ENCODE measurements at regions not wholly inside any gene's neighbourhood (a gene's known extent, or its start where the extent isn't known, plus 50 kb on each side); places are given as distances from the start of the nearest gene placed in this dataset.

- H3K4me1 ChIP-seq (ENCODE audit: control insufficient read depth, insufficient read depth, low read length) = no peaks in the 10 kb centered on the region
- no peaks in the 10 kb centered on the region for H3K9me3 ChIP-seq (ENCODE audit: control insufficient read depth, insufficient read depth, low read length)
- DNase-seq (ENCODE audit: low read depth in 4 of 6, low spot score in 6 of 6) = no peak
- H3K4me3 ChIP-seq (ENCODE audit: low read depth, low read length) = no peak overlapping the region
- H3K27ac ChIP-seq (ENCODE audit: low read depth, low read length) = no peak overlapping the region
- H3K36me3 ChIP-seq (ENCODE audit: control insufficient read depth, insufficient read depth, low read length) = no peaks in the 10 kb centered on the region
- H3K27me3 ChIP-seq (ENCODE audit: control insufficient read depth, insufficient read depth, low read length) = no peaks in the 10 kb centered on the region
- 71% methylated on average over 1 of the region's 1 CpG for WGBS (ENCODE audit: insufficient coverage)
These were observed 192.3 kb downstream of the HS3ST3A1 start for GRCh38 chr17:13409455-13409854.

DNA sequence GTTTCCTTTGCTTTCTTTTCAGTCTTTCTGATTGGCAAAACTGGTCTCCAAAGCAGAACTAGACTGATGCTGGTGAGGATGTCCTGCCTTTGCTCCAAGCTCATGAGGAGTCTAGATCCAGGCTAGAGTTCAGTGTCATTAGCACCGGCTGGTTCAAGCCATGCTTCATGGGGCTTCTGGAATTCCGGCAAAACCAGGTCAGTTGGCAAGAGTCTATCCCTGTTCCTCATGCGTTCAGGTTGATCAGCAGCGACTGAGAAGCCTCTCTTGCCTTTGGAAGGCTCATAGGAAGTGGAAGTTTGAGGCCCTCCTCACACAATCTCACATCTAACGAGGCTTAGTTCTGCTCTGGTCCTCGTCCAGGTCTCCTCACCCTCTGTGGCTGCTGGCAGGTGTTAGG, 194.3 kb downstream of the HS3ST3A1 start:
- 93% methylated on average over 5 of the region's 6 CpGs for WGBS (ENCODE audit: insufficient coverage)

GRCh38 chr17:13405807-13406206, 195.9 kb downstream of the HS3ST3A1 start:
- H3K4me1 ChIP-seq (ENCODE audit: control insufficient read depth, insufficient read depth, low read length) = no peaks in the 10 kb centered on the region
- no peak for DNase-seq (ENCODE audit: low read depth in 4 of 6, low spot score in 6 of 6)
- WGBS (ENCODE audit: insufficient coverage) = 70% methylated on average over 2 of the region's 3 CpGs
- H3K36me3 ChIP-seq (ENCODE audit: control insufficient read depth, insufficient read depth, low read length) = no peaks in the 10 kb centered on the region
- H3K4me3 ChIP-seq (ENCODE audit: low read depth, low read length) = no peak overlapping the region
- no peaks in the 10 kb centered on the region for H3K9me3 ChIP-seq (ENCODE audit: control insufficient read depth, insufficient read depth, low read length)
- no peaks in the 10 kb centered on the region for H3K27me3 ChIP-seq (ENCODE audit: control insufficient read depth, insufficient read depth, low read length)
- no peak overlapping the region for H3K27ac ChIP-seq (ENCODE audit: low read depth, low read length)

More for the DNA sequence above, 194.3 kb downstream of the HS3ST3A1 start:
- H3K4me3 ChIP-seq (ENCODE audit: low read depth, low read length) = no peak overlapping the region
- H3K27ac ChIP-seq (ENCODE audit: low read depth, low read length) = no peak overlapping the region
- no peaks in the 10 kb centered on the region for H3K27me3 ChIP-seq (ENCODE audit: control insufficient read depth, insufficient read depth, low read length)
- no peak for DNase-seq (ENCODE audit: low read depth in 4 of 6, low spot score in 6 of 6)
- no peaks in the 10 kb centered on the region for H3K9me3 ChIP-seq (ENCODE audit: control insufficient read depth, insufficient read depth, low read length)
- H3K4me1 ChIP-seq (ENCODE audit: control insufficient read depth, insufficient read depth, low read length) = no peaks in the 10 kb centered on the region
- H3K36me3 ChIP-seq (ENCODE audit: control insufficient read depth, insufficient read depth, low read length) = no peaks in the 10 kb centered on the region

DNA sequence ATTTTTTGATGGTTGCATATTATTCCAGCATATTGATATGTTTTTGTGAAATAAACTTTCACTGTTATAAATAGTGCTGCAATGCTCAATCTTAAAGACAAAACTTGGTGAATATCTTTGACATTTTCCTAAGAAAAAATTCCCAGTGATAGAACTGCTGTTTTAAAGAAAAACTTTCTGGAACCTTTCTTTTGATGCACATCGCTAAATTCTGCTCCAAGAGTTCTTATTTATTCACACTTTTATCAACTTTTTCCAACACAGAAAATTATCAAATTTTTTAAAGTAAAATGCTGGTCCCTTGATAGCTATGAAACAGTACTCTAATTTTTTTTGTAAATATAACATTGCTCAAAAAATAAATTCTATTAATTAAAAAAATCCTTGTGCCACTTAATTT, 196.6 kb downstream of the HS3ST3A1 start:
- Histone ChIP-seq H3K27me3 (ENCODE audit: control insufficient read depth, insufficient read depth, low read length) (no peaks in the 10 kb centered on the region), H3K9me3 (ENCODE audit: control insufficient read depth, insufficient read depth, low read length) (no peaks in the 10 kb centered on the region), H3K27ac (ENCODE audit: low read depth, low read length) (no peak overlapping the region), H3K4me1 (ENCODE audit: control insufficient read depth, insufficient read depth, low read length) (no peaks in the 10 kb centered on the region), H3K36me3 (ENCODE audit: control insufficient read depth, insufficient read depth, low read length) (no peaks in the 10 kb centered on the region), H3K4me3 (ENCODE audit: low read depth, low read length) (no peak overlapping the region)
- WGBS (ENCODE audit: insufficient coverage) = no CpG with 5 or more reads among the region's 1 CpG
- no peak for DNase-seq (ENCODE audit: low read depth in 4 of 6, low spot score in 6 of 6)

DNA sequence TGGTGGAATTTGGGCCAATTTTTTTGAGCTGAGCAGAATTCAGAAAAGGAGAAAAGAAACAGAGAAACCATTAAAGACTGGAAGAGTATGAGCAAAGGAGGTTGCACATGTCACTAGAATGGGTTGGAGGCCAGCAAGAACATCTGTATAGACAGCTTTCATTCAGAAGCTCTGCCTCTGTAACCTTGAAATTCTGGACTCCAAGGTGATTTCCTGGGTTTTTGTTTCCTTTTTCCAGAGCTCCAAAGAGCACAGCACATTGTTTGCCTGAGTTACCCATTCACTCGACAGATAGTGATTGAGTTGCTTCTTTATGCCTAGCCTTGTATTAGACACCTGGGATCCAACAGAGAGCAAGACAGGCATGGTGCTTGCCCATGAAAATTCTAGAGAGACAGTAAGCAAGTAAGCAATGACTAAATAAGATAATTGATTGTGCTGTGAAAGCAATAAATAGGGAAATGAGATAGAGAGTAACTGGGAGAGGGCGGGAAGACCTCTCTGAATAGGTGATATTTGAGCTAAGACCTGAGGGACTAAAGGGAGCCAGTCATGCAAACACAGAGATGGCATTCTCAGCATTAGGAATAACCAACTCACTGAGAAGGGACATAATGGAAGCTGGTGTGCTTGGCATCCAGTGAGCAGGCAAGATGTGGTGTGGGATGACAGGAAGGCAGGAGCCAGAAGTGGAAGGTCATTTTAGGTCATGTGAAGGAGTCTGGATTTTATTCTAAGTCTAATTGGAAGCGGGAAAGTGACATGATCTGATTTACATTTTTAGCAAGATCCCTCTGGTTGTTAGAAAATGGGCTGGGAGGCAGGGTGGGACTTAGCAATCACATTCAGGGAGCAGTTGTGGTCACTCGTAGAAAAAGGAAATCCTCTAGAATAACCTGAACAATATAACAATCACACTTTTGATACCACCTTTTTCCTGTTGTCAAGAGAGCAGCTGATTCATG, 197.5 kb downstream of the HS3ST3A1 start:
- peak in 1 of 6 donors; percentile 39 for DNase-seq (ENCODE audit: low read depth in 4 of 6, low spot score in 6 of 6)
- no peaks in the 10 kb centered on the region for H3K27me3 ChIP-seq (ENCODE audit: control insufficient read depth, insufficient read depth, low read length)
- no peaks in the 10 kb centered on the region for H3K9me3 ChIP-seq (ENCODE audit: control insufficient read depth, insufficient read depth, low read length)
- WGBS (ENCODE audit: insufficient coverage) = 71% methylated on average over 3 of the region's 4 CpGs
- H3K4me3 ChIP-seq (ENCODE audit: low read depth, low read length) = no peak overlapping the region
- no peak overlapping the region for H3K27ac ChIP-seq (ENCODE audit: low read depth, low read length)
- H3K36me3 ChIP-seq (ENCODE audit: control insufficient read depth, insufficient read depth, low read length) = no peaks in the 10 kb centered on the region
- H3K4me1 ChIP-seq (ENCODE audit: control insufficient read depth, insufficient read depth, low read length) = no peaks in the 10 kb centered on the region

DNA sequence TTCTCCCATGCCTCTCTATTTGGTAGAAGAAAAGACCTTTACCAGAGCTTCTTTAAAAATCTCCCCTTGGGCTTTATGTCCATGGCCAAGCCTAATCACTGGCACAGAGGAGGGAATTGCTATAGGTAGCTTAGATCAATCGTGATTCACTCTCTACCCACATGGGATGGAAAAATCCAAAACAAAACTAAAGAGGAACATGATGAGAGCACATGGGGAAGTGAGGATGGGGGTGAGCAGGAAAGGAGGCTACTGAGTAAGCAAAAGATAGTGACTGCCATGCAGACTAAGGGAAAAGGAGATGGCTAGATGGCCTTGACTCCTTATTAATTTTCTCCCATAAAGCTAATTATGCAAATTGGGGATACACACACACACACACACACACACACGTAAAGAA, 201.2 kb downstream of the HS3ST3A1 start:
- H3K4me3 ChIP-seq (ENCODE audit: low read depth, low read length) = no peak overlapping the region
- H3K4me1 ChIP-seq (ENCODE audit: control insufficient read depth, insufficient read depth, low read length) = no peaks in the 10 kb centered on the region
- WGBS (ENCODE audit: insufficient coverage) = no CpG with 5 or more reads among the region's 2 CpGs
- H3K27me3 ChIP-seq (ENCODE audit: control insufficient read depth, insufficient read depth, low read length) = no peaks in the 10 kb centered on the region
- no peaks in the 10 kb centered on the region for H3K9me3 ChIP-seq (ENCODE audit: control insufficient read depth, insufficient read depth, low read length)
- no peak overlapping the region for H3K27ac ChIP-seq (ENCODE audit: low read depth, low read length)
- no peaks in the 10 kb centered on the region for H3K36me3 ChIP-seq (ENCODE audit: control insufficient read depth, insufficient read depth, low read length)
- no peak for DNase-seq (ENCODE audit: low read depth in 4 of 6, low spot score in 6 of 6)

GRCh38 chr17:13398853-13399252, 202.9 kb downstream of the HS3ST3A1 start:
- Histone ChIP-seq H3K36me3 (ENCODE audit: control insufficient read depth, insufficient read depth, low read length) (no peaks in the 10 kb centered on the region), H3K4me1 (ENCODE audit: control insufficient read depth, insufficient read depth, low read length) (no peaks in the 10 kb centered on the region), H3K4me3 (ENCODE audit: low read depth, low read length) (no peak overlapping the region), H3K9me3 (ENCODE audit: control insufficient read depth, insufficient read depth, low read length) (no peaks in the 10 kb centered on the region), H3K27me3 (ENCODE audit: control insufficient read depth, insufficient read depth, low read length) (no peaks in the 10 kb centered on the region), H3K27ac (ENCODE audit: low read depth, low read length) (no peak overlapping the region)
- 90% methylated on average over 1 of the region's 1 CpG for WGBS (ENCODE audit: insufficient coverage)
- DNase-seq (ENCODE audit: low read depth in 4 of 6, low spot score in 6 of 6) = no peak

GRCh38 chr17:13398091-13398490, 203.6 kb downstream of the HS3ST3A1 start:
- DNase-seq (ENCODE audit: low read depth in 4 of 6, low spot score in 6 of 6) = no peak
- no CpG with 5 or more reads among the region's 1 CpG for WGBS (ENCODE audit: insufficient coverage)
- Histone ChIP-seq H3K9me3 (ENCODE audit: control insufficient read depth, insufficient read depth, low read length) (no peaks in the 10 kb centered on the region), H3K36me3 (ENCODE audit: control insufficient read depth, insufficient read depth, low read length) (no peaks in the 10 kb centered on the region), H3K27ac (ENCODE audit: low read depth, low read length) (no peak overlapping the region), H3K27me3 (ENCODE audit: control insufficient read depth, insufficient read depth, low read length) (no peaks in the 10 kb centered on the region), H3K4me3 (ENCODE audit: low read depth, low read length) (no peak overlapping the region), H3K4me1 (ENCODE audit: control insufficient read depth, insufficient read depth, low read length) (no peaks in the 10 kb centered on the region)

DNA sequence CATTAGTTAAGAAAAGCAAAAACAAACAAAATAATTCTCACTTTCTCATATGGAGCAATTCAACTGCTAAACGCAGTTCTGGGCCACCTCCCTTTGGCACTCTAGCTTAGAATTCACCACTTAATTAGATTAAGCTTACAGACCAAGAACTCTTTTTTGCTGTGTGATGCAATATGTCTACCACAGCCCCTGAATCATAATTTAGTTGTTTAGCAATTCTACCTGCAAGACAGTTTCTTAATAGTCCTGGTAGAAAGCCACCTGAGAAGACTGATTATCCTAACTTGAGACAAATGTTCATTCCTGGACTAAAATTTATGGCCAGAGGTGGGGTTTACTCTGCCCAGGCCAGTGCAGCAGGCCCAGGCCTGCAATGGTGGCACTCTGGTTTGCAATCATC, 205.9 kb downstream of the HS3ST3A1 start:
- Histone ChIP-seq H3K4me1 (ENCODE audit: control insufficient read depth, insufficient read depth, low read length) (no peaks in the 10 kb centered on the region), H3K36me3 (ENCODE audit: control insufficient read depth, insufficient read depth, low read length) (no peaks in the 10 kb centered on the region), H3K27me3 (ENCODE audit: control insufficient read depth, insufficient read depth, low read length) (no peaks in the 10 kb centered on the region), H3K9me3 (ENCODE audit: control insufficient read depth, insufficient read depth, low read length) (no peaks in the 10 kb centered on the region), H3K27ac (ENCODE audit: low read depth, low read length) (no peak overlapping the region), H3K4me3 (ENCODE audit: low read depth, low read length) (no peak overlapping the region)
- no CpG with 5 or more reads among the region's 1 CpG for WGBS (ENCODE audit: insufficient coverage)
- no peak for DNase-seq (ENCODE audit: low read depth in 4 of 6, low spot score in 6 of 6)

- no peak overlapping the region for H3K4me3 ChIP-seq (ENCODE audit: low read depth, low read length)
- DNase-seq (ENCODE audit: low read depth in 4 of 6, low spot score in 6 of 6) = no peak
- H3K27me3 ChIP-seq (ENCODE audit: control insufficient read depth, insufficient read depth, low read length) = no peaks in the 10 kb centered on the region
- H3K9me3 ChIP-seq (ENCODE audit: control insufficient read depth, insufficient read depth, low read length) = no peaks in the 10 kb centered on the region
- WGBS (ENCODE audit: insufficient coverage) = 80% methylated on average over 8 of the region's 8 CpGs
- no peaks in the 10 kb centered on the region for H3K4me1 ChIP-seq (ENCODE audit: control insufficient read depth, insufficient read depth, low read length)
- no peak overlapping the region for H3K27ac ChIP-seq (ENCODE audit: low read depth, low read length)
- H3K36me3 ChIP-seq (ENCODE audit: control insufficient read depth, insufficient read depth, low read length) = no peaks in the 10 kb centered on the region
These were observed 206.4 kb downstream of the HS3ST3A1 start for GRCh38 chr17:13395346-13395745.
